ENCODE measurements at regions not wholly inside any gene's neighbourhood (a gene's known extent, or its start where the extent isn't known, plus 50 kb on each side); places are given as distances from the start of the nearest gene placed in this dataset.

- TF ChIP-seq, protein P1, sequence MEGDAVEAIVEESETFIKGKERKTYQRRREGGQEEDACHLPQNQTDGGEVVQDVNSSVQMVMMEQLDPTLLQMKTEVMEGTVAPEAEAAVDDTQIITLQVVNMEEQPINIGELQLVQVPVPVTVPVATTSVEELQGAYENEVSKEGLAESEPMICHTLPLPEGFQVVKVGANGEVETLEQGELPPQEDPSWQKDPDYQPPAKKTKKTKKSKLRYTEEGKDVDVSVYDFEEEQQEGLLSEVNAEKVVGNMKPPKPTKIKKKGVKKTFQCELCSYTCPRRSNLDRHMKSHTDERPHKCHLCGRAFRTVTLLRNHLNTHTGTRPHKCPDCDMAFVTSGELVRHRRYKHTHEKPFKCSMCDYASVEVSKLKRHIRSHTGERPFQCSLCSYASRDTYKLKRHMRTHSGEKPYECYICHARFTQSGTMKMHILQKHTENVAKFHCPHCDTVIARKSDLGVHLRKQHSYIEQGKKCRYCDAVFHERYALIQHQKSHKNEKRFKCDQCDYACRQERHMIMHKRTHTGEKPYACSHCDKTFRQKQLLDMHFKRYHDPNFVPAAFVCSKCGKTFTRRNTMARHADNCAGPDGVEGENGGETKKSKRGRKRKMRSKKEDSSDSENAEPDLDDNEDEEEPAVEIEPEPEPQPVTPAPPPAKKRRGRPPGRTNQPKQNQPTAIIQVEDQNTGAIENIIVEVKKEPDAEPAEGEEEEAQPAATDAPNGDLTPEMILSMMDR (IDR thresholded peaks at IDR 0.05; ENCODE audit: poor library complexity, severe bottlenecking) = no peak
- TF ChIP-seq EZH2 (IDR thresholded peaks at IDR 0.05; ENCODE audit: borderline replicate concordance, insufficient read depth, low read length, poor library complexity, severe bottlenecking) = no peak
These were observed 221.1 kb upstream of the PBX1 start for GRCh38 chr1:164337885-164338284.

Data from neural cell (in vitro differentiated cells).